Keratinocyte (primary cell): ENCODE measurements at regions not wholly inside any gene's neighbourhood (a gene's known extent, or its start where the extent isn't known, plus 50 kb on each side); places are given as distances from the start of the nearest gene placed in this dataset.

Experiments used
- DNase-seq: peaks from one replicate; pipeline ENCODE4 v3.0.0-alpha.2; 2011; ENCODE audit warnings: low read depth, missing footprints, low spot score
- FAIRE-seq: peaks from 2 replicates; lab custom pipeline; 2011; peaks lifted over from hg19 to GRCh38; lab: Jason Lieb, UNC
- H2AFZ ChIP-seq: 2 replicates; pipeline ENCODE4 v1.6.0; 2012; ENCODE audit warnings: low read length, control low read depth, inconsistent platforms; ENCODE audit not compliant: control insufficient read depth
- H3K27ac ChIP-seq: 2 replicates; pipeline ENCODE4 v1.5.1; 2011; ENCODE audit warnings: low read length; ENCODE audit not compliant: control insufficient read depth, insufficient read depth
- H3K27me3 ChIP-seq: 3 replicates; pipeline ENCODE4 v1.6.0; 2011; ENCODE audit warnings: low read length; ENCODE audit not compliant: control insufficient read depth, insufficient read depth; ENCODE audit errors: extremely low read depth
- H3K36me3 ChIP-seq, 2 experiments: 2 replicates in 1 of 2; 3 replicates in 1 of 2; pipeline ENCODE4 v1.5.1; 2011; ENCODE audit warnings: low read length in 2 of 2, mild to moderate bottlenecking in 1 of 2; ENCODE audit not compliant: control insufficient read depth in 2 of 2, insufficient read depth in 2 of 2; ENCODE audit errors: extremely low read depth in 1 of 2
- H3K4me1 ChIP-seq: 3 replicates; pipeline ENCODE4 v1.5.1; 2011; ENCODE audit warnings: low read length; ENCODE audit not compliant: control insufficient read depth, insufficient read depth; ENCODE audit errors: extremely low read depth
- H3K4me2 ChIP-seq: 3 replicates; pipeline ENCODE4 v1.6.0; 2011; ENCODE audit warnings: low read depth, low read length; ENCODE audit not compliant: control insufficient read depth, insufficient read depth; ENCODE audit errors: extremely low read depth
- H3K4me3 ChIP-seq, 3 experiments: fragments of 200-600 bp in 1 of 3; sonication (generic) in 1 of 3; 2 replicates in 2 of 3; 3 replicates in 1 of 3; pipeline ENCODE4 v1.5.1; 2011 to 2016; ENCODE audit warnings: low read length in 3 of 3, mild to moderate bottlenecking in 3 of 3, control low read depth in 2 of 3, inconsistent platforms in 1 of 3, low read depth in 1 of 3, mixed read lengths in 1 of 3, mixed run types in 1 of 3, moderate library complexity in 1 of 3; ENCODE audit not compliant: control insufficient read depth in 2 of 3, insufficient read depth in 2 of 3; ENCODE audit errors: extremely low read depth in 1 of 3
- H3K79me2 ChIP-seq: 2 replicates; pipeline ENCODE4 v1.6.0; 2012; ENCODE audit warnings: low read length; ENCODE audit not compliant: control insufficient read depth, insufficient read depth
- H3K9ac ChIP-seq: 3 replicates; pipeline ENCODE4 v1.6.0; 2011; ENCODE audit warnings: low read length; ENCODE audit not compliant: control insufficient read depth, insufficient read depth; ENCODE audit errors: extremely low read depth
- H3K9me1 ChIP-seq: 3 replicates; pipeline ENCODE4 v1.6.0; 2011; ENCODE audit warnings: low read length; ENCODE audit not compliant: control insufficient read depth, insufficient read depth; ENCODE audit errors: extremely low read depth
- H3K9me3 ChIP-seq: 2 replicates; pipeline ENCODE4 v1.5.1; 2012; ENCODE audit warnings: low read depth, low read length; ENCODE audit not compliant: control insufficient read depth
- H4K20me1 ChIP-seq: 3 replicates; pipeline ENCODE4 v1.6.0; 2011; ENCODE audit warnings: low read length; ENCODE audit not compliant: control insufficient read depth, insufficient read depth; ENCODE audit errors: extremely low read depth
- CTCF ChIP-seq, 3 experiments: IDR thresholded peaks in 1 of 3; conservative IDR thresholded peaks in 1 of 3; optimal IDR thresholded peaks in 1 of 3; 2 replicates in 2 of 3; 3 replicates in 1 of 3; pipeline versions ENCODE3 to v1.5.1; 2011; ENCODE audit warnings: low read length in 3 of 3, mild to moderate bottlenecking in 3 of 3, moderate library complexity in 2 of 3, control low read depth in 1 of 3, inconsistent platforms in 1 of 3; ENCODE audit not compliant: insufficient read depth in 2 of 3; ENCODE audit errors: extremely low read depth in 1 of 3
- EZH2 ChIP-seq: IDR thresholded peaks from one replicate; pipeline ENCODE4 v1.6.1; 2012; ENCODE audit warnings: inconsistent platforms, mild to moderate bottlenecking, low read length, moderate library complexity
- dilution Hi-C: fragments of 300-500 bp; cut with MboI; formaldehyde crosslinking; loops from one replicate; pipeline ENCODE4 v1.7.0; 2020; ENCODE audit warnings: low sequenced_read_pairs; ENCODE audit not compliant: extremely low pct_ligation_motif_present

GRCh38 chr4:71945791-71946190, 86.0 kb upstream of the NPFFR2 start:
- Histone ChIP-seq H3K9ac (no peak overlapping the region), H3K4me1 (no peaks in the 10 kb centered on the region), H2AFZ (no peak overlapping the region), H3K27me3 (no peaks in the 10 kb centered on the region), H3K4me2 (no peak overlapping the region), H4K20me1 (no peaks in the 10 kb centered on the region), H3K27ac (no peak overlapping the region), H3K79me2 (no peaks in the 10 kb centered on the region), H3K9me3 (no peaks in the 10 kb centered on the region), H3K4me3 (no peak overlapping the region), H3K36me3 (no peaks in the 10 kb centered on the region), H3K9me1 (no peaks in the 10 kb centered on the region)
- dilution Hi-C loops: no loop called here
- no peak for DNase-seq
- TF ChIP-seq EZH2: no peak
- TF ChIP-seq CTCF (optimal IDR thresholded peaks at IDR 0.05 in 1 of 3, IDR thresholded peaks at IDR 0.05 in 1 of 3, conservative IDR thresholded peaks at IDR 0.05 in 1 of 3; ENCODE audit: extremely low read depth in 1 of 3, insufficient read depth in 2 of 3, low read length in 3 of 3): no peak
- no peak for FAIRE-seq

- H3K9me1 ChIP-seq: no peaks in the 10 kb centered on the region
- dilution Hi-C loops: no loop called here
- no peak overlapping the region for H3K9ac ChIP-seq
These were observed 72.8 kb upstream of the NPFFR2 start for GRCh38 chr4:71958978-71959377.

More at GRCh38 chr4:71958978-71959377, 72.8 kb upstream of the NPFFR2 start:
- Histone ChIP-seq H3K4me2 (no peak overlapping the region), H4K20me1 (no peaks in the 10 kb centered on the region), H3K4me3 (no peak overlapping the region), H3K79me2 (no peaks in the 10 kb centered on the region), H3K36me3 (no peaks in the 10 kb centered on the region), H3K27ac (no peak overlapping the region), H3K27me3 (no peaks in the 10 kb centered on the region), H3K9me3 (no peaks in the 10 kb centered on the region), H2AFZ (no peak overlapping the region), H3K4me1 (no peaks in the 10 kb centered on the region)
- no peak for TF ChIP-seq EZH2
- TF ChIP-seq CTCF (optimal IDR thresholded peaks at IDR 0.05 in 1 of 3, IDR thresholded peaks at IDR 0.05 in 1 of 3, conservative IDR thresholded peaks at IDR 0.05 in 1 of 3; ENCODE audit: extremely low read depth in 1 of 3, insufficient read depth in 2 of 3, low read length in 3 of 3): no peak
- no peak for FAIRE-seq
- DNase-seq: no peak
